GM18511 (cell line): ENCODE measurements at regions not wholly inside any gene's neighbourhood (a gene's known extent, or its start where the extent isn't known, plus 50 kb on each side); places are given as distances from the start of the nearest gene placed in this dataset.

ENCODE experiments used
- ATAC-seq: cut with Tn5 transposase; IDR thresholded peaks from one replicate; pipeline ENCODE4 v1.9.1; 2021; ENCODE audit warnings: mild to moderate bottlenecking, moderate library complexity; ENCODE audit not compliant: unreplicated experiment

- no peak for ATAC-seq
Observed at GRCh38 chr12:77504466-77504865, 326.2 kb upstream of the NAV3 start.

- ATAC-seq, result no peak
Observed at GRCh38 chr12:77500089-77500488, 330.6 kb upstream of the NAV3 start.

- no peak for ATAC-seq
Observed at GRCh38 chr12:77497647-77498046, 333.0 kb upstream of the NAV3 start.

GRCh38 chr12:77496714-77497113 is 334.0 kb upstream of the NAV3 start:
- no peak for ATAC-seq

- ATAC-seq, result no peak
Observed at GRCh38 chr12:77494296-77494695, 336.4 kb upstream of the NAV3 start.

GRCh38 chr12:77493302-77494168 is 337.2 kb upstream of the NAV3 start:
- ATAC-seq, result no peak

GRCh38 chr12:77492536-77492935 is 338.2 kb upstream of the NAV3 start:
- no peak for ATAC-seq

GRCh38 chr12:77489331-77489970 is 341.2 kb upstream of the NAV3 start:
- no peak for ATAC-seq

- no peak for ATAC-seq
Observed at GRCh38 chr12:77488041-77488620, 342.6 kb upstream of the NAV3 start.

- no peak for ATAC-seq
Observed at GRCh38 chr12:77486872-77487271, 343.8 kb upstream of the NAV3 start.

GRCh38 chr12:77485961-77486854 is 344.5 kb upstream of the NAV3 start:
- ATAC-seq, result no peak

- ATAC-seq, result no peak
Observed at GRCh38 chr12:77481687-77482086, 349.0 kb upstream of the NAV3 start.

- no peak for ATAC-seq
Observed at GRCh38 chr12:77477907-77478533, 352.7 kb upstream of the NAV3 start.

GRCh38 chr12:77471801-77472200 is 358.9 kb upstream of the NAV3 start:
- no peak for ATAC-seq

GRCh38 chr12:77469578-77470333 is 360.9 kb upstream of the NAV3 start:
- no peak for ATAC-seq

- ATAC-seq, result no peak
Observed at GRCh38 chr12:77442633-77443032, 377.3 kb upstream of the E2F7 start.

GRCh38 chr12:77439749-77440148 is 374.4 kb upstream of the E2F7 start:
- no peak for ATAC-seq

GRCh38 chr12:77438644-77439043 is 373.3 kb upstream of the E2F7 start:
- no peak for ATAC-seq

- ATAC-seq, result no peak
Observed at GRCh38 chr12:77437206-77437605, 371.8 kb upstream of the E2F7 start.
